Activated naive CD4-positive, alpha-beta T cell treated with anti-CD3 and anti-CD28 coated beads for 36 hours (primary cell): ENCODE measurements at regions not wholly inside any gene's neighbourhood (a gene's known extent, or its start where the extent isn't known, plus 50 kb on each side); places are given as distances from the start of the nearest gene placed in this dataset.
"Not testable (repeated sequence)": the region's sequence is repeated elsewhere in the genome, so short reads cannot be mapped to it uniquely, and the experiment has no call there.

Source experiments
- CTCF ChIA-PET: fragments of 350-600 bp; sonication (Branson Sonifier 250); formaldehyde crosslinking; loops from one replicate; lab custom pipeline; 2021; ENCODE audit warnings: antibody characterized with exemption; lab: Charles Lee
- DNase-seq: peaks from one replicate; pipeline ENCODE4 v3.0.0-alpha.2; 2020
- H3K27ac Mint-ChIP-seq: one replicate; pipeline ENCODE4 v1.8.0; 2021; ENCODE audit warnings: mild to moderate bottlenecking, mixed read lengths
- H3K27me3 Mint-ChIP-seq: one replicate; pipeline ENCODE4 v1.8.0; 2021; ENCODE audit warnings: low read depth, mixed read lengths
- H3K36me3 Mint-ChIP-seq: one replicate; pipeline ENCODE4 v1.8.0; 2021; ENCODE audit warnings: low read depth, mixed read lengths
- H3K4me1 Mint-ChIP-seq: one replicate; pipeline ENCODE4 v1.8.0; 2021; ENCODE audit warnings: low read depth, mixed read lengths
- H3K4me3 Mint-ChIP-seq: one replicate; pipeline ENCODE4 v1.8.0; 2021; ENCODE audit warnings: mild to moderate bottlenecking, moderate library complexity, mixed read lengths
- H3K9me3 Mint-ChIP-seq: one replicate; pipeline ENCODE4 v1.8.0; 2021; ENCODE audit warnings: mixed read lengths
- intact Hi-C: fragments of 100-400 bp; cut with micrococcal nuclease; formaldehyde crosslinking; loops from one replicate; pipeline ENCODE4 v1.15.1; 2023

GRCh38 chr17:16866841-16867240 is 105.1 kb downstream of the TNFRSF13B start:
- CTCF ChIA-PET, H3K4me1 Mint-ChIP-seq, DNase-seq, H3K9me3 Mint-ChIP-seq, H3K27me3 Mint-ChIP-seq, H3K36me3 Mint-ChIP-seq, H3K27ac Mint-ChIP-seq, intact Hi-C loops, H3K4me3 Mint-ChIP-seq: not testable (repeated sequence)

- Mint-ChIP-seq H3K4me3 (no peak overlapping the region), H3K4me1 (peaks cover 2% of the 10 kb centered on the region), H3K36me3 (no peaks in the 10 kb centered on the region), H3K27me3 (no peaks in the 10 kb centered on the region), H3K9me3 (no peaks in the 10 kb centered on the region), H3K27ac (no peak overlapping the region)
- CTCF ChIA-PET, result no interaction called here
- DNase-seq, result no peak
- intact Hi-C loops, result no loop called here
These were observed 105.5 kb downstream of the TNFRSF13B start for GRCh38 chr17:16866436-16866835.

GRCh38 chr17:16865704-16866103 is 106.2 kb downstream of the TNFRSF13B start:
- H3K9me3 Mint-ChIP-seq, DNase-seq, H3K36me3 Mint-ChIP-seq, H3K27ac Mint-ChIP-seq, H3K27me3 Mint-ChIP-seq, intact Hi-C loops, H3K4me1 Mint-ChIP-seq, CTCF ChIA-PET, H3K4me3 Mint-ChIP-seq: not testable (repeated sequence)

- not testable (repeated sequence) for DNase-seq, H3K9me3 Mint-ChIP-seq, H3K36me3 Mint-ChIP-seq
These were observed 106.8 kb downstream of the TNFRSF13B start for GRCh38 chr17:16865077-16865613.

GRCh38 chr17:16864462-16865076 is 107.3 kb downstream of the TNFRSF13B start:
- H3K36me3 Mint-ChIP-seq, H3K27me3 Mint-ChIP-seq, H3K9me3 Mint-ChIP-seq, DNase-seq, CTCF ChIA-PET, H3K27ac Mint-ChIP-seq, intact Hi-C loops, H3K4me3 Mint-ChIP-seq, H3K4me1 Mint-ChIP-seq: not testable (repeated sequence)

More at GRCh38 chr17:16865077-16865613, 106.8 kb downstream of the TNFRSF13B start:
- H3K27ac Mint-ChIP-seq, intact Hi-C loops, CTCF ChIA-PET, H3K4me1 Mint-ChIP-seq, H3K27me3 Mint-ChIP-seq, H3K4me3 Mint-ChIP-seq: not testable (repeated sequence)

- DNase-seq, H3K27me3 Mint-ChIP-seq, H3K9me3 Mint-ChIP-seq, H3K4me3 Mint-ChIP-seq, CTCF ChIA-PET, H3K27ac Mint-ChIP-seq, intact Hi-C loops, H3K36me3 Mint-ChIP-seq, H3K4me1 Mint-ChIP-seq: not testable (repeated sequence)
These were observed 110.8 kb downstream of the TNFRSF13B start for GRCh38 chr17:16861152-16861551.

- H3K27ac Mint-ChIP-seq, DNase-seq, CTCF ChIA-PET, H3K4me3 Mint-ChIP-seq, intact Hi-C loops, H3K9me3 Mint-ChIP-seq, H3K4me1 Mint-ChIP-seq, H3K36me3 Mint-ChIP-seq, H3K27me3 Mint-ChIP-seq: not testable (repeated sequence)
These were observed 111.5 kb downstream of the TNFRSF13B start for GRCh38 chr17:16860467-16860866.

GRCh38 chr17:16859515-16859914 is 112.4 kb downstream of the TNFRSF13B start:
- H3K9me3 Mint-ChIP-seq, H3K36me3 Mint-ChIP-seq, H3K27ac Mint-ChIP-seq, CTCF ChIA-PET, intact Hi-C loops, H3K27me3 Mint-ChIP-seq, H3K4me3 Mint-ChIP-seq, DNase-seq, H3K4me1 Mint-ChIP-seq: not testable (repeated sequence)

- DNase-seq, H3K27me3 Mint-ChIP-seq, H3K9me3 Mint-ChIP-seq, intact Hi-C loops, H3K4me1 Mint-ChIP-seq, H3K27ac Mint-ChIP-seq, H3K4me3 Mint-ChIP-seq, H3K36me3 Mint-ChIP-seq, CTCF ChIA-PET: not testable (repeated sequence)
These were observed 114.2 kb downstream of the TNFRSF13B start for GRCh38 chr17:16857746-16858145.

GRCh38 chr17:16856846-16857245 is 115.1 kb downstream of the TNFRSF13B start:
- H3K27ac Mint-ChIP-seq, intact Hi-C loops, CTCF ChIA-PET, H3K4me1 Mint-ChIP-seq, H3K27me3 Mint-ChIP-seq, DNase-seq, H3K9me3 Mint-ChIP-seq, H3K4me3 Mint-ChIP-seq, H3K36me3 Mint-ChIP-seq: not testable (repeated sequence)

- intact Hi-C loops, H3K4me1 Mint-ChIP-seq, CTCF ChIA-PET, H3K36me3 Mint-ChIP-seq, H3K9me3 Mint-ChIP-seq, H3K27ac Mint-ChIP-seq, DNase-seq, H3K27me3 Mint-ChIP-seq, H3K4me3 Mint-ChIP-seq: not testable (repeated sequence)
These were observed 115.7 kb downstream of the TNFRSF13B start for GRCh38 chr17:16856171-16856570.

GRCh38 chr17:16854636-16855035 is 117.3 kb downstream of the TNFRSF13B start:
- H3K4me3 Mint-ChIP-seq, H3K4me1 Mint-ChIP-seq, H3K27me3 Mint-ChIP-seq, H3K36me3 Mint-ChIP-seq, H3K9me3 Mint-ChIP-seq, H3K27ac Mint-ChIP-seq, DNase-seq, intact Hi-C loops, CTCF ChIA-PET: not testable (repeated sequence)

GRCh38 chr17:16853661-16854320 is 118.1 kb downstream of the TNFRSF13B start:
- intact Hi-C loops, result no loop called here
- H3K27me3 Mint-ChIP-seq, result no peaks in the 10 kb centered on the region
- H3K9me3 Mint-ChIP-seq, result no peaks in the 10 kb centered on the region
- no peak overlapping the region for H3K27ac Mint-ChIP-seq
- CTCF ChIA-PET, result no interaction called here
- no peak for DNase-seq
- no peak overlapping the region for H3K4me3 Mint-ChIP-seq
- H3K36me3 Mint-ChIP-seq, result no peaks in the 10 kb centered on the region
- H3K4me1 Mint-ChIP-seq, result no peaks in the 10 kb centered on the region
